SK-N-SH (cell line): ENCODE measurements at regions not wholly inside any gene's neighbourhood (a gene's known extent, or its start where the extent isn't known, plus 50 kb on each side); places are given as distances from the start of the nearest gene placed in this dataset.

Experiments used
- CTCF ChIA-PET: fragments of 300-600, 350-600 bp; formaldehyde crosslinking; extraction: SDS; loops from one replicate; lab custom pipeline; 2021; lab: Yijun Ruan, JAX
- POLR2A ChIA-PET: fragments of 350-600 bp; sonication (Branson Sonifier 250); formaldehyde crosslinking; extraction: SDS; loops from one replicate; lab custom pipeline; 2020; ENCODE audit warnings: antibody characterized with exemption, inconsistent platforms; lab: Yijun Ruan, JAX
- DNase-seq: peaks from one replicate; pipeline ENCODE4 v3.0.0; 2012
- H2AFZ ChIP-seq: fragments of 200-600 bp; sonication (generic); 2 replicates; pipeline ENCODE4 v1.8.1; 2016; ENCODE audit warnings: antibody characterized with exemption, mild to moderate bottlenecking, low read depth
- H3F3A ChIP-seq: fragments of 200-600 bp; sonication (generic); replicated peaks from 2 replicates; pipeline ENCODE3; 2016; ENCODE audit warnings: antibody characterized with exemption, mild to moderate bottlenecking; ENCODE audit not compliant: insufficient read depth
- H3K27ac ChIP-seq, 2 experiments: fragments of 200-500 bp in 1 of 2; fragments of 200-600 bp in 1 of 2; sonication (Bioruptor generic) in 1 of 2; sonication (generic), shearing (Covaris generic) in 1 of 2; 2 replicates each; pipeline versions ENCODE4 v1.5.1 to v1.6.1; 2014 to 2016; ENCODE audit warnings: low read depth in 2 of 2, inconsistent platforms in 1 of 2, low read length in 1 of 2, mild to moderate bottlenecking in 1 of 2, mixed read lengths in 1 of 2
- H3K27me3 ChIP-seq: fragments of 200-600 bp; sonication (generic), shearing (Covaris generic); 2 replicates; pipeline ENCODE4 v1.6.1; 2016; ENCODE audit warnings: mixed run types; ENCODE audit not compliant: insufficient read depth
- H3K36me3 ChIP-seq, 2 experiments: fragments of 200-500 bp in 1 of 2; fragments of 200-600 bp in 1 of 2; sonication (Bioruptor generic) in 1 of 2; sonication (generic) in 1 of 2; replicated peaks in 1 of 2; 2 replicates each; pipeline versions ENCODE3 to v1.5.1; 2014 to 2016; ENCODE audit warnings: low read length in 1 of 2, mild to moderate bottlenecking in 1 of 2; ENCODE audit not compliant: insufficient read depth in 2 of 2, control insufficient read depth in 1 of 2
- H3K4me1 ChIP-seq, 2 experiments: fragments of 200-500 bp in 1 of 2; fragments of 200-600 bp in 1 of 2; sonication (Bioruptor generic) in 1 of 2; sonication (generic), shearing (Covaris generic) in 1 of 2; 2 replicates each; pipeline versions ENCODE4 v1.5.1 to v1.6.1; 2014 to 2016; ENCODE audit warnings: low read depth in 1 of 2, low read length in 1 of 2, mixed run types in 1 of 2; ENCODE audit not compliant: insufficient read depth in 2 of 2, control insufficient read depth in 1 of 2
- H3K4me2 ChIP-seq: fragments of 200-600 bp; sonication (generic), shearing (Covaris generic); 2 replicates; pipeline ENCODE4 v1.6.1; 2017; ENCODE audit warnings: mixed run types
- H3K4me3 ChIP-seq, 2 experiments: fragments of 200-500 bp in 1 of 2; fragments of 200-600 bp in 1 of 2; sonication (Bioruptor generic) in 1 of 2; sonication (generic), shearing (Covaris generic) in 1 of 2; 2 replicates each; pipeline versions ENCODE4 v1.5.1 to v1.8.1; 2014 to 2016; ENCODE audit warnings: low read depth in 2 of 2, inconsistent platforms in 1 of 2, low read length in 1 of 2, mild to moderate bottlenecking in 1 of 2, mixed read lengths in 1 of 2, moderate library complexity in 1 of 2
- H3K79me2 ChIP-seq: fragments of 200-600 bp; sonication (generic); 2 replicates; pipeline ENCODE4 v1.8.1; 2017; ENCODE audit warnings: mild to moderate bottlenecking; ENCODE audit not compliant: insufficient read depth
- H3K9ac ChIP-seq: fragments of 200-600 bp; sonication (generic); 2 replicates; pipeline ENCODE4 v1.6.1; 2017; ENCODE audit warnings: mixed run types
- H3K9me2 ChIP-seq: fragments of 200-600 bp; sonication (generic); 2 replicates; pipeline ENCODE4 v1.6.1; 2017; ENCODE audit warnings: mixed run types
- H3K9me3 ChIP-seq: fragments of 200-600 bp; sonication (generic); 2 replicates; pipeline ENCODE4 v1.6.1; 2017; ENCODE audit warnings: mixed run types, mild to moderate bottlenecking, moderate library complexity
- H4K20me1 ChIP-seq: fragments of 200-600 bp; sonication (generic); 2 replicates; pipeline ENCODE4 v1.6.1; 2017; ENCODE audit warnings: mild to moderate bottlenecking, mixed run types; ENCODE audit not compliant: insufficient read depth
- ELF1 ChIP-seq: IDR thresholded peaks from 2 replicates; pipeline ENCODE4 v1.4.0; 2012
- EP300 ChIP-seq, 2 experiments: IDR thresholded peaks; 2 replicates each; pipeline versions ENCODE4 v1.4.0 to v1.6.1; 2012; ENCODE audit warnings: borderline replicate concordance in 1 of 2, low read depth in 1 of 2, low read length in 1 of 2
- NFIC ChIP-seq: IDR thresholded peaks from 2 replicates; pipeline ENCODE4 v1.4.0; 2012; ENCODE audit warnings: borderline replicate concordance
- REST ChIP-seq: IDR thresholded peaks from 2 replicates; pipeline ENCODE4 v1.6.1; 2012; ENCODE audit warnings: mild to moderate bottlenecking, low read depth, low read length, moderate library complexity
- RXRA ChIP-seq: IDR thresholded peaks from 2 replicates; pipeline ENCODE4 v1.4.0; 2012; ENCODE audit warnings: low read depth, mild to moderate bottlenecking, borderline replicate concordance
- USF2 ChIP-seq: fragments of 150-350 bp; IDR thresholded peaks from 2 replicates; pipeline ENCODE4 v1.6.1; 2017; ENCODE audit warnings: antibody characterized with exemption, low read length, low read depth, borderline replicate concordance
- WGBS: methylation state at CpG from one replicate; pipeline ENCODE4 v1.1.6; 2017; ENCODE audit warnings: low lambda C conversion rate; 5-methylcytosine and 5-hydroxymethylcytosine counted together
- TF ChIP-seq, protein P1 (sequence below): IDR thresholded peaks from 2 replicates; pipeline ENCODE4; 2012
- TF ChIP-seq, protein P2 (sequence below): IDR thresholded peaks from 2 replicates; pipeline ENCODE4 v1.4.0; 2012; ENCODE audit warnings: low read depth, borderline replicate concordance
- TF ChIP-seq, protein P3 (sequence below): IDR thresholded peaks from 2 replicates; pipeline ENCODE4 v1.4.0; 2012; ENCODE audit warnings: low read depth, borderline replicate concordance
- TF ChIP-seq, protein P4 (sequence below): IDR thresholded peaks from 2 replicates; pipeline ENCODE4 v1.4.0; 2012; ENCODE audit warnings: low read depth

DNA sequence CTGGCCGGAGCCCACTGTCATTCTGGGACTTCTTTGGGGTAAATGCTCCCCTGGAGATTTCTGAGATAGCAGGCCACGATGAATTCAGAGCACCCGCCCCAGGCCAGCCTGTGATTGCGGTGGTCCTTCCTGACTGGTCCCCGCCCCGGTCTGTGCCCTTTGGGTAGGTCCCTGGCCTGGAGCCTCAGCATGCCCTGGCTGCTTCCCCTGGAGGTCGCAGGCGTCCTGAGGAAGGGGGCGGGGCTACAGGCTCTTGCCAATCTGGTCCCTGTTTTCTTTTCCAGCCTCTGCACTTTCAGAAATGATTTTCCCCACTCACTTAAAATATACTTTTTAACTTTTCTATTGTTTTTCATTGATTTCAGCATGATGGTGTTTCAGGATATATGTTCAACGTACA lies 250.2 kb upstream of the ATP10A start:
- H3K9me2 ChIP-seq = no peaks in the 10 kb centered on the region
- CTCF ChIA-PET = no interaction called here
- WGBS = 52% methylated on average over 8 of the region's 10 CpGs
- POLR2A ChIA-PET = no interaction called here
- no peak overlapping the region for H2AFZ ChIP-seq
- H4K20me1 ChIP-seq = no peaks in the 10 kb centered on the region
- no peak overlapping the region for H3K4me2 ChIP-seq
- TF ChIP-seq, protein P1, sequence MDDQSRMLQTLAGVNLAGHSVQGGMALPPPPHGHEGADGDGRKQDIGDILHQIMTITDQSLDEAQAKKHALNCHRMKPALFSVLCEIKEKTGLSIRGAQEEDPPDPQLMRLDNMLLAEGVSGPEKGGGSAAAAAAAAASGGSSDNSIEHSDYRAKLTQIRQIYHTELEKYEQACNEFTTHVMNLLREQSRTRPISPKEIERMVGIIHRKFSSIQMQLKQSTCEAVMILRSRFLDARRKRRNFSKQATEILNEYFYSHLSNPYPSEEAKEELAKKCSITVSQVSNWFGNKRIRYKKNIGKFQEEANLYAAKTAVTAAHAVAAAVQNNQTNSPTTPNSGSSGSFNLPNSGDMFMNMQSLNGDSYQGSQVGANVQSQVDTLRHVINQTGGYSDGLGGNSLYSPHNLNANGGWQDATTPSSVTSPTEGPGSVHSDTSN = no peak
- TF ChIP-seq, protein P2, sequence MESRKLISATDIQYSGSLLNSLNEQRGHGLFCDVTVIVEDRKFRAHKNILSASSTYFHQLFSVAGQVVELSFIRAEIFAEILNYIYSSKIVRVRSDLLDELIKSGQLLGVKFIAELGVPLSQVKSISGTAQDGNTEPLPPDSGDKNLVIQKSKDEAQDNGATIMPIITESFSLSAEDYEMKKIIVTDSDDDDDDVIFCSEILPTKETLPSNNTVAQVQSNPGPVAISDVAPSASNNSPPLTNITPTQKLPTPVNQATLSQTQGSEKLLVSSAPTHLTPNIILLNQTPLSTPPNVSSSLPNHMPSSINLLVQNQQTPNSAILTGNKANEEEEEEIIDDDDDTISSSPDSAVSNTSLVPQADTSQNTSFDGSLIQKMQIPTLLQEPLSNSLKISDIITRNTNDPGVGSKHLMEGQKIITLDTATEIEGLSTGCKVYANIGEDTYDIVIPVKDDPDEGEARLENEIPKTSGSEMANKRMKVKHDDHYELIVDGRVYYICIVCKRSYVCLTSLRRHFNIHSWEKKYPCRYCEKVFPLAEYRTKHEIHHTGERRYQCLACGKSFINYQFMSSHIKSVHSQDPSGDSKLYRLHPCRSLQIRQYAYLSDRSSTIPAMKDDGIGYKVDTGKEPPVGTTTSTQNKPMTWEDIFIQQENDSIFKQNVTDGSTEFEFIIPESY = no peak
- TF ChIP-seq, all 33 proteins: peak for 0
- Histone ChIP-seq H3F3A (no peaks in the 10 kb centered on the region), H3K9me3 (no peaks in the 10 kb centered on the region), H3K9ac (no peak overlapping the region), H3K27me3 (no peaks in the 10 kb centered on the region), H3K36me3 (no peaks in the 10 kb centered on the region), H3K4me1 (no peaks in the 10 kb centered on the region), H3K27ac (no peak overlapping the region), H3K79me2 (no peaks in the 10 kb centered on the region), H3K4me3 (no peak overlapping the region)
- no peak for DNase-seq

DNA sequence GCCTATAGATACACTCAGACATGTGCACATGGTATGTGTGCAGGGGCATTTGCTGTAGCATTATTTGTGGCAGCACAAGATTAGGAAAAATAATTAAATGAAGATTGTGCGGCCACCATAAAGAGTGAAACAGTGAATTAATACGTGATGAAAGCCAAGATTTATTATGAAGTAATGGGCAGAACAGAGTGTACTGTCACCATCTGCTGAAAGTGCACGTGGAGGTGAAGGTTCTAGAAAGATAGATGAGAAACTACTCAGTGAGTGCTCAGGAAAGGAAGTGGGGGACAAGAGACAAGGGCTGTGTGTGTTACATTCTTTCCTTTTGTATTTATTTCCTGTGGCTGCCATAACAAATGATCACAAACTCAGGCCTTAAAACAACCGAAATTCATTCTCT lies 246.1 kb upstream of the ATP10A start:
- no peak overlapping the region for H3K4me2 ChIP-seq
- no peaks in the 10 kb centered on the region for H4K20me1 ChIP-seq
- H3K9ac ChIP-seq = no peak overlapping the region
- no peaks in the 10 kb centered on the region for H3K4me1 ChIP-seq
- H3K36me3 ChIP-seq = no peaks in the 10 kb centered on the region
- H2AFZ ChIP-seq = no peak overlapping the region
- no peaks in the 10 kb centered on the region for H3K9me2 ChIP-seq
- no peaks in the 10 kb centered on the region for H3K79me2 ChIP-seq
- ChIA-PET CTCF (no interaction called here), POLR2A (no interaction called here)
- no peak for DNase-seq
- no peak overlapping the region for H3K4me3 ChIP-seq
- no peak overlapping the region for H3K27ac ChIP-seq
- WGBS = 14% methylated on average over 4 of the region's 4 CpGs
- no peaks in the 10 kb centered on the region for H3K27me3 ChIP-seq
- no peaks in the 10 kb centered on the region for H3F3A ChIP-seq
- H3K9me3 ChIP-seq = no peaks in the 10 kb centered on the region; the same call in 1 of the 2 replicates
- TF ChIP-seq RXRA (no peak), REST (no peak), USF2 (no peak), NFIC (no peak), ELF1 (no peak), EP300 (IDR thresholded peaks at IDR 0.05; ENCODE audit: borderline replicate concordance in 1 of 2, low read depth in 1 of 2, low read length in 1 of 2) (no peak)
- TF ChIP-seq, protein P3, sequence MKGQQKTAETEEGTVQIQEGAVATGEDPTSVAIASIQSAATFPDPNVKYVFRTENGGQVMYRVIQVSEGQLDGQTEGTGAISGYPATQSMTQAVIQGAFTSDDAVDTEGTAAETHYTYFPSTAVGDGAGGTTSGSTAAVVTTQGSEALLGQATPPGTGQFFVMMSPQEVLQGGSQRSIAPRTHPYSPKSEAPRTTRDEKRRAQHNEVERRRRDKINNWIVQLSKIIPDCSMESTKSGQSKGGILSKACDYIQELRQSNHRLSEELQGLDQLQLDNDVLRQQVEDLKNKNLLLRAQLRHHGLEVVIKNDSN = no peak
- TF ChIP-seq, protein P4, sequence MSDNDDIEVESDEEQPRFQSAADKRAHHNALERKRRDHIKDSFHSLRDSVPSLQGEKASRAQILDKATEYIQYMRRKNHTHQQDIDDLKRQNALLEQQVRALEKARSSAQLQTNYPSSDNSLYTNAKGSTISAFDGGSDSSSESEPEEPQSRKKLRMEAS = no peak
